ENCODE measurements at regions not wholly inside any gene's neighbourhood (a gene's known extent, or its start where the extent isn't known, plus 50 kb on each side); places are given as distances from the start of the nearest gene placed in this dataset.
"Not testable (repeated sequence)": the region's sequence is repeated elsewhere in the genome, so short reads cannot be mapped to it uniquely, and the experiment has no call there.

GRCh38 chr6:137309078-137309762, 90.0 kb upstream of the IFNGR1 start:
- peak; percentile 87 for DNase-seq (ENCODE audit: low read depth)

GRCh38 chr6:137307163-137307854, 88.1 kb upstream of the IFNGR1 start:
- DNase-seq (ENCODE audit: low read depth), result no peak

GRCh38 chr6:137305691-137306090, 86.5 kb upstream of the IFNGR1 start:
- DNase-seq (ENCODE audit: low read depth), result no peak

- DNase-seq (ENCODE audit: low read depth), result no peak
These were observed 85.0 kb upstream of the IFNGR1 start for GRCh38 chr6:137304020-137304780.

- no peak for DNase-seq (ENCODE audit: low read depth)
These were observed 84.3 kb upstream of the IFNGR1 start for GRCh38 chr6:137303441-137303840.

- DNase-seq (ENCODE audit: low read depth), result no peak
These were observed 80.5 kb upstream of the IFNGR1 start for GRCh38 chr6:137299681-137300080.

- peak; percentile 76 for DNase-seq (ENCODE audit: low read depth)
These were observed 78.7 kb upstream of the IFNGR1 start for GRCh38 chr6:137297887-137298286.

GRCh38 chr6:137292326-137292725, 73.1 kb upstream of the IFNGR1 start:
- not testable (repeated sequence) for DNase-seq (ENCODE audit: low read depth)

- peak; percentile 50 for DNase-seq (ENCODE audit: low read depth)
These were observed 72.3 kb upstream of the IFNGR1 start for GRCh38 chr6:137291441-137291840.

- no peak for DNase-seq (ENCODE audit: low read depth)
These were observed 71.5 kb upstream of the IFNGR1 start for GRCh38 chr6:137290601-137291261.

GRCh38 chr6:137286916-137287315, 67.7 kb upstream of the IFNGR1 start:
- DNase-seq (ENCODE audit: low read depth), result no peak

- DNase-seq (ENCODE audit: low read depth), result no peak
These were observed 67.2 kb upstream of the IFNGR1 start for GRCh38 chr6:137286368-137286767.

GRCh38 chr6:137284811-137285110, 65.6 kb upstream of the IFNGR1 start:
- DNase-seq (ENCODE audit: low read depth), result no peak

GRCh38 chr6:137283940-137284810, 65.0 kb upstream of the IFNGR1 start:
- DNase-seq (ENCODE audit: low read depth), result peak; percentile 11

- no peak for DNase-seq (ENCODE audit: low read depth)
These were observed 63.9 kb upstream of the IFNGR1 start for GRCh38 chr6:137283080-137283479.

GRCh38 chr6:137282254-137282653, 63.1 kb upstream of the IFNGR1 start:
- no peak for DNase-seq (ENCODE audit: low read depth)

GRCh38 chr6:137279279-137279678, 60.1 kb upstream of the IFNGR1 start:
- DNase-seq (ENCODE audit: low read depth), result not testable (repeated sequence)

GRCh38 chr6:137277971-137278637, 58.9 kb upstream of the IFNGR1 start:
- peak; percentile 84 for DNase-seq (ENCODE audit: low read depth)

- DNase-seq (ENCODE audit: low read depth), result no peak
These were observed 53.2 kb upstream of the IFNGR1 start for GRCh38 chr6:137272403-137272802.

GRCh38 chr6:137271245-137272183, 52.3 kb upstream of the IFNGR1 start:
- peak; percentile 49 for DNase-seq (ENCODE audit: low read depth)
